Hepatocyte (in vitro differentiated cells): ENCODE measurements at regions not wholly inside any gene's neighbourhood (a gene's known extent, or its start where the extent isn't known, plus 50 kb on each side); places are given as distances from the start of the nearest gene placed in this dataset.
A peak's percentile ranks its signal among the peaks of the same experiment; 100 is the strongest.

Experiments
- DNase-seq: peaks from one replicate; pipeline ENCODE4 v3.0.0-alpha.2; 2016; ENCODE audit warnings: low spot score
- H2AFZ ChIP-seq: fragments of 200-600 bp; sonication (generic); 2 replicates; pipeline ENCODE4 v1.6.0; 2016; ENCODE audit warnings: antibody characterized with exemption, mild to moderate bottlenecking
- H3K27ac ChIP-seq: fragments of 200-600 bp; sonication (generic); 2 replicates; pipeline ENCODE4 v1.5.1; 2016; ENCODE audit warnings: mild to moderate bottlenecking
- H3K27me3 ChIP-seq: fragments of 200-600 bp; sonication (generic); 2 replicates; pipeline ENCODE4 v1.6.1; 2016
- H3K36me3 ChIP-seq: fragments of 200-600 bp; sonication (generic); replicated peaks from 2 replicates; pipeline ENCODE4 v1.5.1; 2016; ENCODE audit warnings: low read depth; ENCODE audit not compliant: insufficient read depth
- H3K4me1 ChIP-seq: fragments of 200-600 bp; sonication (generic); 2 replicates; pipeline ENCODE4 v1.5.1; 2016; ENCODE audit warnings: mild to moderate bottlenecking, moderate library complexity; ENCODE audit not compliant: insufficient read depth
- H3K4me2 ChIP-seq: fragments of 200-600 bp; sonication (generic); 2 replicates; pipeline ENCODE4 v1.6.0; 2016
- H3K4me3 ChIP-seq: fragments of 200-600 bp; sonication (generic); 2 replicates; pipeline ENCODE4 v1.5.1; 2016; ENCODE audit warnings: mild to moderate bottlenecking
- H3K79me2 ChIP-seq: fragments of 200-600 bp; sonication (generic); 2 replicates; pipeline ENCODE4 v1.6.0; 2017; ENCODE audit warnings: mild to moderate bottlenecking
- H3K9me2 ChIP-seq: fragments of 200-600 bp; sonication (generic); replicated peaks from 2 replicates; pipeline ENCODE4 v1.6.0; 2017; ENCODE audit warnings: mild to moderate bottlenecking; ENCODE audit not compliant: insufficient read depth
- H3K9me3 ChIP-seq: fragments of 200-600 bp; sonication (generic); 2 replicates; pipeline ENCODE4 v1.5.1; 2016; ENCODE audit warnings: low read depth, mild to moderate bottlenecking
- H4K20me1 ChIP-seq: fragments of 200-600 bp; sonication (generic); 2 replicates; pipeline ENCODE4 v1.6.0; 2016; ENCODE audit warnings: mild to moderate bottlenecking; ENCODE audit not compliant: insufficient read depth, poor library complexity, severe bottlenecking
- CTCF ChIP-seq: fragments of 200-600 bp; sonication (generic); IDR thresholded peaks from 2 replicates; pipeline ENCODE4 v1.5.1; 2016; ENCODE audit warnings: antibody characterized with exemption, mild to moderate bottlenecking; ENCODE audit not compliant: poor library complexity
- EZH2 ChIP-seq: fragments of 200-600 bp; sonication (generic); IDR thresholded peaks from 2 replicates; pipeline ENCODE4 v1.6.1; 2016; ENCODE audit warnings: antibody characterized with exemption, mild to moderate bottlenecking, borderline replicate concordance
- EZH2phosphoT487 ChIP-seq: fragments of 200-600 bp; sonication (generic); IDR thresholded peaks from one replicate; pipeline ENCODE4 v1.6.1; 2018; ENCODE audit warnings: antibody characterized with exemption, mild to moderate bottlenecking, low read depth, moderate library complexity; ENCODE audit not compliant: unreplicated experiment, severe bottlenecking
- WGBS: methylation state at CpG from one replicate; pipeline ENCODE4 v1.1.6; 2016; ENCODE audit warnings: low lambda C conversion rate; ENCODE audit errors: missing lambda C conversion rate; 5-methylcytosine and 5-hydroxymethylcytosine counted together

- no peaks in the 10 kb centered on the region for H3K27me3 ChIP-seq
- H3K9me3 ChIP-seq = no peaks in the 10 kb centered on the region
- no peaks in the 10 kb centered on the region for H3K36me3 ChIP-seq
- H3K4me3 ChIP-seq = no peak overlapping the region
- TF ChIP-seq EZH2 (no peak), CTCF (no peak), EZH2phosphoT487 (no peak)
- no peaks in the 10 kb centered on the region for H3K9me2 ChIP-seq
- DNase-seq = no peak
- no peak overlapping the region for H3K4me2 ChIP-seq
- H3K79me2 ChIP-seq = no peaks in the 10 kb centered on the region
- 57% methylated on average over 3 of the region's 3 CpGs for WGBS
- no peaks in the 10 kb centered on the region for H3K4me1 ChIP-seq
- H3K27ac ChIP-seq = no peak overlapping the region
- H2AFZ ChIP-seq = no peak overlapping the region
- no peaks in the 10 kb centered on the region for H4K20me1 ChIP-seq
Observed at GRCh38 chrX:138287205-138287877, 424.2 kb downstream of the FGF13 start.

- no peaks in the 10 kb centered on the region for H3K36me3 ChIP-seq
- no peaks in the 10 kb centered on the region for H3K9me3 ChIP-seq
- H3K79me2 ChIP-seq = no peaks in the 10 kb centered on the region
- WGBS = 73% methylated on average over 5 of the region's 5 CpGs
- no peak overlapping the region for H3K4me3 ChIP-seq
- no peak overlapping the region for H3K4me2 ChIP-seq
- H3K9me2 ChIP-seq = no peaks in the 10 kb centered on the region
- no peaks in the 10 kb centered on the region for H4K20me1 ChIP-seq
- no peak overlapping the region for H2AFZ ChIP-seq
- no peaks in the 10 kb centered on the region for H3K4me1 ChIP-seq
- H3K27ac ChIP-seq = no peak overlapping the region
- DNase-seq = no peak
- H3K27me3 ChIP-seq = no peaks in the 10 kb centered on the region
- no peak for TF ChIP-seq EZH2phosphoT487
Observed at GRCh38 chrX:138294951-138295350, 416.6 kb downstream of the FGF13 start.

GRCh38 chrX:138298268-138298667 lies 413.2 kb downstream of the FGF13 start:
- Histone ChIP-seq H3K27me3 (no peaks in the 10 kb centered on the region), H4K20me1 (no peaks in the 10 kb centered on the region)

GRCh38 chrX:138345801-138346200 lies 365.7 kb downstream of the FGF13 start:
- Histone ChIP-seq H3K27me3 (no peaks in the 10 kb centered on the region), H3K27ac (no peak overlapping the region), H3K79me2 (no peaks in the 10 kb centered on the region), H3K4me3 (no peak overlapping the region), H3K4me1 (no peaks in the 10 kb centered on the region), H4K20me1 (no peaks in the 10 kb centered on the region), H3K4me2 (no peak overlapping the region), H2AFZ (no peak overlapping the region), H3K36me3 (no peaks in the 10 kb centered on the region), H3K9me2 (no peaks in the 10 kb centered on the region), H3K9me3 (no peaks in the 10 kb centered on the region)
- DNase-seq = no peak
- TF ChIP-seq CTCF (no peak), EZH2 (no peak), EZH2phosphoT487 (no peak)

More at GRCh38 chrX:138298268-138298667, 413.2 kb downstream of the FGF13 start:
- H3K4me2 ChIP-seq = no peak overlapping the region
- no peak overlapping the region for H2AFZ ChIP-seq
- no peak for DNase-seq
- no peak overlapping the region for H3K27ac ChIP-seq
- H3K9me3 ChIP-seq = no peaks in the 10 kb centered on the region
- no peaks in the 10 kb centered on the region for H3K79me2 ChIP-seq
- H3K36me3 ChIP-seq = no peaks in the 10 kb centered on the region
- no peaks in the 10 kb centered on the region for H3K4me1 ChIP-seq
- WGBS = 50% methylated on average over 3 of the region's 3 CpGs
- TF ChIP-seq EZH2 = no peak
- TF ChIP-seq EZH2phosphoT487 = no peak
- peak; percentile 35 for TF ChIP-seq CTCF
- H3K9me2 ChIP-seq = no peaks in the 10 kb centered on the region
- no peak overlapping the region for H3K4me3 ChIP-seq
